GM18505 (cell line): ENCODE measurements at regions not wholly inside any gene's neighbourhood (a gene's known extent, or its start where the extent isn't known, plus 50 kb on each side); places are given as distances from the start of the nearest gene placed in this dataset.
"Not testable (repeated sequence)": the region's sequence is repeated elsewhere in the genome, so short reads cannot be mapped to it uniquely, and the experiment has no call there.

Source experiments
- ATAC-seq: cut with Tn5 transposase; IDR thresholded peaks from one replicate; pipeline ENCODE4 v1.9.1; 2021; ENCODE audit not compliant: unreplicated experiment
- POLR2A ChIP-seq: IDR thresholded peaks from 4 replicates; pipeline ENCODE4 v1.6.1; 2011; ENCODE audit warnings: borderline replicate concordance; ENCODE audit not compliant: insufficient read depth, insufficient read length; ENCODE audit errors: extremely low read depth

DNA sequence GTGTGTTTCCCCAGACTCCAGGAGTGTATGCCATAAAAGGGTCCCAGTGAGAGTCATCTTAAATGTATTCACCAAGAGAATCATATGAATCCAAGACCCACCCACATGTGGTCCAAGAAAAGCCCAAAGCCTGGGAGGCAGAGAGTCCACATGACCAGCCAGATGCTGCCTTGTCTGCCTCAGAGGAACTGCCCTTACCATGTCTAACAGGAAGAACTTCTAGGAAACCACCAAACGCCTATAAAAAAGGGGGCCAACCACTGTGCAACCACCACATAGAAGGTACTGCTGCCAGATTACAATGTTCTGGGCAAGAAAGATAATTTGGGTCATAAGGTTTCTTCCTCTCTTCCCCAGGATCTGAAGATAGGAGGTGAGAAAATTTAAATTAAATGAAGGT is 129.8 kb upstream of the SLC24A2 start:
- ATAC-seq = no peak
- TF ChIP-seq POLR2A = no peak

DNA sequence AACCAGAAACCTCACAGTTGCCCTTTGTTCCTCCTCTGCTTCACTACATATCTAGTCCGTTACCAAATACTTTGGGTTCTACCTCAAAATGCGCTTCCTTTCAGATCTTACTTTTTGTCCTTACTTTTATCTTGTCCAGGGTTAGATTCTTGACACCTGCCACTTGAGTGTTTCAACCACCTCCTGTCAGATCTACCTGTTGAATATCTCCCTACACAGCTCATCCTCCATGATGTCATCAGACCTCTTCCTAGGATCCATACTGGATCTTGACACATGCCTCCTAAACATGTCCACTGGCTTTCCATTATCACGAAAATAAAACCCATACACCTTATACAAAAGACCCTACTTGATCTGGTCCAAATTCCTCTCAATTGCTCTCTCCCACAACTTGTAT is 125.2 kb upstream of the SLC24A2 start:
- ATAC-seq = no peak
- TF ChIP-seq POLR2A = no peak

DNA sequence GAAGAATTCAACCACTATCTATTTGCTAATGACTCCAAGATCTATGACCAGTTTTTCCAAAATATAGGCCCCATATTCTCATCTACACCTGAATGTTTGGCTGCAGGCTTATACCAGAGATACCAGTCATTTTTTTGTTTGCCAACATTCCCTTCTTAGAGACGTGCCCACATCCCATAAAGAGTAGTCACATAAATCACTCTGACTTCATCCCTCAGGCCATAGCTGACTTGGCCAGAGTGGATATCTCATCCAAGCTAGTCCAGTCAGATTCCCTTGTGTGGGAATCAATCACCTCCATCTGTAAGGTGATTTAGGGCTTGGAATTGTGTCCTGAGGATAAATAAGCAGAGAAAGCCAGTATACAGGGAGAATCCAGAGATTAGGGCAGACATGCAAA is 124.3 kb upstream of the SLC24A2 start:
- no peak for ATAC-seq
- no peak for TF ChIP-seq POLR2A

DNA sequence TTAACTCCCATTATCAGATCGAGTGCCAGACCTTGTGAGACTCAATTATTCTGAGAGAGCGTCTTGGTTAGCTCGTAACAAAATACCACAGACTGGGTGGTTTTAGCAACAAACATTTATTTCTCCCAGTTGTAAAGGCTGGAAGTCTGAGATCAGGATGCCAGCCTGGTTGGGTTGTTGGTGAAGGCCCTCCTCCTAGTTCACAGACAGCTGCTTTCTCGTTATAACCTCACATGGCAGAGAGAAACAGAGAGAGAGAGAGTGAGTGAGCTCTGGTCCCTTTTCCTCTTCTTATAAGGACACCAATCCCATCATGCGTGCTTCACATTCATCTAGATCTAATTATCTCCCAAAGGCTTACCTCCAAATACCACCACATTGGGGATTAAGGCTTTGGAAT is 114.2 kb upstream of the SLC24A2 start:
- no peak for ATAC-seq
- no peak for TF ChIP-seq POLR2A

DNA sequence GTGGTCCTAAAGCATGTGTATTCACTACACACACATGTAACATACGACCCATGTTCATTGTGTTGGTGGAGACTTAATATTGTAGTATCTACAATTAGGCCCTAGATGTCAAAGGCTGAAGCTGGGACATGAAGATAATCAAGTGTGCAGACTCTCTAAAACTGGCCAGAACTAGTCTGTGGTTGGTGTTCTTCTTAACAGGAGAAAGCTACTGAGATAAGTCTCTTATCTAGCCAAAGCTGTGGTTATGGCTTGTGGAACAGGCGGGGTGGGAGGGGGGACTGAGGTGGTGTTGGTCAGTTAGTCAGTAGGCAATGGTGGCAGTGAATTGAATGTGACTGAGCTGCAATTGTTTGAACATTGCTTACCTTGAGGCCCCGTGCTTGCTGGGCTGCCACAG is 112.7 kb upstream of the SLC24A2 start:
- ATAC-seq = no peak
- TF ChIP-seq POLR2A = no peak

DNA sequence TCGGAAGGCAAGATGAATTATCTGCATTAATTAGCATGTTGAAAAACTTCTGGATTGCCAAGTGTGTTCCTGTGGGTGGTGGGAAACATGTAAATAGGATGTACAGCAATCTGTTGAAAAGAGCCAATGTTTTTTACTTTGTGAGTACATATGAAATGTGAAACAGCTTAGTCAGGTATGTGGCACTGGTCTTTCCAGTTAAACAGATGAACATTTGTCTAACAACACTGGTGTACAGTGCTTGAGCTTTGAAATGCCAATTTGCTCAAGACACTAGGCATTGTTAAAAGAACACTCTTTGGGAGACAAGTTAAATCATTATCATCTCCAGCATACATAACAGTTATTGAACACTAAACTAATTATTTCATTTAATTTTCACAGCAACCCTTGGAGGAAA is 107.3 kb upstream of the SLC24A2 start:
- no peak for TF ChIP-seq POLR2A
- ATAC-seq = no peak

DNA sequence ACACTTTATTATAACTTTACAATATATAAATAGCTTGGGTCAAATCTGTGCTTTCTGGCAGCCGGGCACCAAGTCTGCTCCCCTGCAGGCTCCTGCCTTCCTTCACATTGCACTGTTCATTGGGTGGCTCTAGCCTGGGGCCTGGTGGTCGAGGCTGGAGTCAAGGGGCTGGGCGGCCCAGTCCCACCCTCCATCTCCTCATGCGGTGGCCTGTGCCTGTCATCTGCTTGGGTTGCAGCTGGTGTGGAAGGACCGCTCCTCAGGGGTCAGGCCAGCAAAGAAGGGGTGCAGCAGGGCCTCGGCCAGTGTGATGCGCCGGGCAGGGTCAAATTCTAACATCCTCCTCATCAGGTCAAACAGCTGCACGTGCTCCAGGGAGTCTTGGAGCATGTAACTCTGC is 106.7 kb upstream of the SLC24A2 start:
- ATAC-seq = not testable (repeated sequence)

DNA sequence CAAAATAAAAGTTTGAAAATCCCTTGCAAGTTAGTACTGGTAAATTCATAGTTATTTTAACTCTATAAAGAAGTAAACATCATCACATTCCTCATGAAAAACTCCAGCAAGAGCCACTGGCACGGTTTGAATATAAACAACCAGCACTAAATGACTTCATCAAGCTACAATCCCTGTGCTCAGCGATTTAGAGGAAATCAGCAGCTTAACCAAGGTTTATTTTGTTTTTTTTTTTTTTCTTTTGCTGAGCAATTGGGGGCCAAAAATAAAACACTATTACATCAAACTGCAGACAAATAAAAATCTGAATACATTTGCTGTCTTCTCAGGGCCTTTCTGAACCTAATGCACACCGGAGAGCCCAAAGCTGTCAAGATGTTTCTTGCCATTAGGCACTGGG is 106.2 kb upstream of the SLC24A2 start:
- no peak for TF ChIP-seq POLR2A

DNA sequence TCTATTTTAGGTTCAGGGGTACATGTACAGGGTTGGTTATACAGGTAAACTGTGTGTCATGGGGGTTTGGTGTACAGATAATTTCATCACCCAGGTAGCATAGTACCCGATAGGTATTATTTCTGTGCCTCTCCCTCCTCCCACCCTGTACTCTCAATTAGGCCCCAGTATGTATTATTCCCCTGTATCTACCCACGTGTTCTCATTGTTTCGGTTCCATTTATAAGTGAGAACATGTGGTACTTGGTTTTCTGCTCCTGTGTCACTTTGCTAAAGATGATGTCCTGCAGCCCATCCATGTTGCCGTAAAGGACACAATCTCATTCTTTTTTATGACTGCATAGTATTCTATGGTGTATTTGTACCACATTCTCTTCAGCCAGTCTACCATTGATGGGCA is 96.8 kb upstream of the SLC24A2 start:
- TF ChIP-seq POLR2A = no peak
- no peak for ATAC-seq

More for the DNA sequence above, 106.2 kb upstream of the SLC24A2 start:
- ATAC-seq = no peak

DNA sequence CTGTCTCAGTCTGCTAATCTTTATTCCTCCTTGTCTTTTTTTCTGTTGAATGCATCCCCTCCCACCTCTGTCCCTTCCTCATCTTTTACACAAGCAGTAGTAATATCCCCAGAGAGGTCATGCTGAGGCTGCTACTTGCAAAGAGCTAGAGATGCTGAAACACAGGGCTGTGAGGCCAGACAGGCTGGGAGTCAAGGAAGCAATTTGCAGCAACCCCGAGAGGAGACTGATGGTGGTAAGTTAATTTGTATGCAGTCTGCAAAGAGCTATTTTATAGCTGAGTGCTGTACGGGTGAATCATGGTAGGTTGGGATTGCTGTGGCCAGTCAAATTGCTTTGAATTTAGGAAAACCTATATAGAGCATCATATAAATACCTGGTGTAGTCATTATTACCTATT is 90.2 kb upstream of the SLC24A2 start:
- TF ChIP-seq POLR2A = no peak
- no peak for ATAC-seq

DNA sequence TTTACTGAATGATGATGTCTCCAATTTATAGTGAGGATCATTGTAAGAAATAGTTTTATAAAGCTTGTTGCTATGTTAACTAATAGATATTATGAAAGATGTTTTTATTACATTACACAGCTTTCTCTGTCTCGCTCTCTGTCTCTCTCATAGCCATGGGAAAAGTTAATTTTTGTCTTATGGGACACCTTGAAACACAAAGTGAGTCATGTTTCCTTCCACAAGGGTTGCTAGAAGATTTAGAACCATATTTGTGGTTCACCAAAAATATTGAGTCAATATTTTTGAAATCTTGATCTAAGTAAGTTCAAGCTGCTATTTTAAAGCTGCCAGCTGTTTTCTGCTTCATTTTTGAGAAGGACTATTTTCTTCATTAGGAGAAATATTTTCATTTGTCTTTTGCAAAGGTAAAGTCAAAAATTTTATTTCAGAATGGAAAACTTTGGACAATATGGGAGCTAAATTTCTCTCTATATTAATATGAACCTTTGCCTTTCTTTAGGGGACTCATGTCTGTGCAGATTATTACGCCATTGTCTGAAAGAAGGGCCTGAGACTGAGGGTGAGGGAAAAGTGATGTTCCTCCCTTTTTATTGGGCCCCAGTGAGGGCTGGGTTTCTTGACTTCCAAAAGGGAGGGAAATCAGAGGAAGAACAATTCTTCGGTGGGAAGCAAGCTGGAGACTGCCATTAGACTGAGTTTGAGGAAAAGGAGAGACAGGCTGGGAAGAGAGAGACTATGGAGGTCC is 87.9 kb upstream of the SLC24A2 start:
- ATAC-seq = no peak
- no peak for TF ChIP-seq POLR2A

DNA sequence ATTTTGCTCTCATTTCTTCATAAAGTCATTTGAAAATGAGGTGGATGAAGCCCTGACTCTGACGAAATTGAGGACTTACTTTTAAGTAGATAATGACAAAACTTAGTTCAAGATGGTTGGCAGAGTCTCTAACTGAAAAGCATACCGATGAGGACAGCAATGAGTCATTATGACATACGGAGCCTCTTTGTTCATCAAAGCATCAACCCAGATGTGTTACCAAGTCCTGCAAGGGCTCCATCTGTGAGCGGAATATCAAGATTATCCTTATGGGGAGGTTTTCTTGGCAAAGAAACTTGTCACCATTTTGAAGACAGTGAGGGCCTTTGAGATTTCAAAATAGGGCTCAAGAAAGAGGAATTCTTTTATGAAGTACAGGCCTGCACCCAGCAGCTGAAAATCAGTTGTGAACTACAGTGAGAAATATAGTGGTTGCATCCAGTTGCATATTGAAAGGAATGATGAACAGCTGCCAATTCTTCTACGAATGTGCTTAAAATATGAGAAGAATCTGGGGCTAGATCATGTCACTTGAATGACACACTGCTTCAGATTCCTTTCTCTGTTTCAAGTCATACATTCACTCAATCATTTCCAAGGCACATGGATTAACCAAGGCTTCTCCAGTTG is 86.6 kb upstream of the SLC24A2 start:
- TF ChIP-seq POLR2A = no peak
- ATAC-seq = no peak

DNA sequence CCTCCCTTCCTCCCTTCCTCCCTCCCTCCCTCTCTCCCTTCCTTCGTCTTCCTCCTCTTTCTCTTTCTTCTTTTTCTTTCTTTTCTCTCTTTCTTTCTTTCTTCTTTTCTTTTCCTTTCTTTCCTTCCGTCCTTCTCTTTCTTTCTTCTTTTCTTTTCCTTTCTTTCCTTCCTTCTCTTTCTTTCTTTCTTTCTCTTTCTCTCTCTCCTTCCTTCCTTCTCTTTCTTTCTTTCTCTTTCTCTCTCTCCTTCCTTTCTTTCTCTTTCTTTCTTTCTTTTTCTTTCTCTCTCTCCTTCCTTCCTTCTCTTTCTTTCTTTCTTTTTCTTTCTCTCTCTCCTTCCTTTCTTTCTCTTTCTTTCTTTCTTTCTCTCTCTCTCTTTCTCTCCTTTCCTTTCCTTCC is 84.4 kb upstream of the SLC24A2 start:
- ATAC-seq = not testable (repeated sequence)

DNA sequence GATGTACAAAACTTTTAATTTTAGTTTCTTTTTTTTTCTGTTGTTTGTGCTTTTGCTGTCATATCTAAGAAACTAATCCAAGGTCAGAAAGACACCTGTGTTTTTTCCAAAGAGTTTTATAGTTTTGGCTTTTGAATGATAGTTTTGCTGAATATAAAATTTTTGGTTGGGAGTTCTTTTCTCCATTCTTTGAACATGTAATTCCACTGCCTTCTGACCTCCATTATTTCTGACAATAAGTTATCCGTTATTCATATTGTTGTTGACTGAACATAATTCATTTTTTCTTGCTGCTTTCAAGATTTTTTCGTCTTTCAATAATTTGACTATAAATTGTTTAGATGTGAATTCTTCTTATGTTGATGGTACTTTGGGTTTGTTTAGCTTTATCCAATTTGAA is 82.2 kb upstream of the SLC24A2 start:
- TF ChIP-seq POLR2A = no peak
- no peak for ATAC-seq

DNA sequence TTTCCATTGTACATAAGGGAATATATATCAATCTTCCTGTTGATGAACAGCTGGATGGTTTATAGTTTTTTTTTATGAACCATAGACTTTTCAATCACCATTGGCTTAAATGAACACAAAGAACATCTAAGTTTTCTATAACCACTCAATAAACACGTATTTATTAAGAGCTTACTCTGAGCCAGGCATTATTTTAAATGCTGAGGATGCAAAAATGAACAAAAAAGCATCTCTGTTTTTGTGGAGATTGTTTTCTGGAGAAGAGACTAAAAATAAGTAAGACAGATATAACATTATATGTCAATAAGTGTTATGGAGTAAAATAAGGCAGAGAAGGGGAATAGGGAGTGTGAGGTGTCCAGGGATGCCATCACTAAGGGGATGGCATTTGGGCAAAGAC is 52.1 kb upstream of the SLC24A2 start:
- no peak for TF ChIP-seq POLR2A
- ATAC-seq = no peak
